T-cell (primary cell): ENCODE measurements at regions not wholly inside any gene's neighbourhood (a gene's known extent, or its start where the extent isn't known, plus 50 kb on each side); places are given as distances from the start of the nearest gene placed in this dataset.

ENCODE experiments used
- ATAC-seq, 4 experiments: fragments of 200-7000 bp in 3 of 4; fragments of 150-1000 bp in 1 of 4; cut with Tn5 transposase; replicated peaks in 1 of 4; 1 replicate in 3 of 4; 2 replicates in 1 of 4; pipeline ENCODE4 v1.10.0; 2021; ENCODE audit warnings: moderate library complexity in 3 of 4, mild to moderate bottlenecking in 2 of 4, moderate number of reproducible peaks in 1 of 4
- CTCF ChIA-PET, 2 donors: fragments of 300-600 bp; sonication (Branson Sonifier 250); formaldehyde crosslinking; loops; one replicate each; lab custom pipeline; 2022; ENCODE audit warnings: antibody characterized with exemption in 2 of 2; lab: Charles Lee
- POLR2A ChIA-PET, 2 donors: fragments of 300-600 bp; sonication (Branson Sonifier 250); formaldehyde crosslinking; loops; one replicate each; lab custom pipeline; 2022; ENCODE audit warnings: antibody characterized with exemption in 2 of 2; lab: Charles Lee
- DNase-seq, 35 experiments: peaks; one replicate each; pipeline versions ENCODE4 v3.0.0 to v3.0.0-alpha.2; 2013 to 2023
- H3K27ac ChIP-seq: one replicate; pipeline ENCODE4 v1.5.1; 2013; ENCODE audit warnings: low read length
- H3K27me3 ChIP-seq, 2 experiments: replicated peaks in 1 of 2; 1 replicate in 1 of 2; 2 replicates in 1 of 2; pipeline versions ENCODE4 v1.6.1 to v1.7.0; 2013; ENCODE audit warnings: low read length in 1 of 2, mixed read lengths in 1 of 2; ENCODE audit not compliant: control insufficient read depth in 2 of 2, insufficient read depth in 2 of 2; ENCODE audit errors: extremely low read depth in 1 of 2
- H3K36me3 ChIP-seq, 2 donors: 1 replicate in 1 of 2; 2 replicates in 1 of 2; pipeline versions ENCODE4 v1.6.1 to v1.7.0; 2013; ENCODE audit warnings: low read length in 1 of 2; ENCODE audit not compliant: control insufficient read depth in 2 of 2, insufficient read depth in 1 of 2; ENCODE audit errors: extremely low read depth in 1 of 2
- H3K4me1 ChIP-seq, 2 experiments: 1 replicate in 1 of 2; 2 replicates in 1 of 2; pipeline versions ENCODE4 v1.6.1 to v1.7.0; 2013; ENCODE audit warnings: low read length in 2 of 2, mixed read lengths in 1 of 2; ENCODE audit not compliant: insufficient read depth in 2 of 2, control insufficient read depth in 1 of 2; ENCODE audit errors: extremely low read depth in 1 of 2
- H3K4me3 ChIP-seq, 2 donors: 1 replicate in 1 of 2; 2 replicates in 1 of 2; pipeline versions ENCODE4 v1.5.1 to v1.7.0; 2013; ENCODE audit warnings: mild to moderate bottlenecking in 2 of 2, low read length in 1 of 2, moderate library complexity in 1 of 2; ENCODE audit not compliant: control insufficient read depth in 1 of 2; ENCODE audit errors: extremely low read depth in 1 of 2
- H3K9me3 ChIP-seq: 2 replicates; pipeline ENCODE4 v1.7.0; 2013
- H3K27ac Mint-ChIP-seq, 2 donors: one replicate each; pipeline ENCODE4 v1.8.0; 2020 to 2021; ENCODE audit warnings: mild to moderate bottlenecking in 2 of 2, mixed read lengths in 2 of 2
- H3K27me3 Mint-ChIP-seq, 2 donors: one replicate each; pipeline ENCODE4 v1.8.0; 2021 to 2022; ENCODE audit warnings: mixed read lengths in 2 of 2
- H3K36me3 Mint-ChIP-seq: one replicate; pipeline ENCODE4 v1.8.0; 2021; ENCODE audit warnings: mixed read lengths
- H3K4me1 Mint-ChIP-seq, 3 donors: one replicate each; pipeline ENCODE4 v1.8.0; 2020 to 2022; ENCODE audit warnings: mixed read lengths in 3 of 3, mild to moderate bottlenecking in 1 of 3
- H3K4me3 Mint-ChIP-seq, 3 donors: one replicate each; pipeline ENCODE4 v1.8.0; 2020 to 2022; ENCODE audit warnings: mild to moderate bottlenecking in 3 of 3, mixed read lengths in 3 of 3, moderate library complexity in 3 of 3
- H3K9me3 Mint-ChIP-seq, 3 donors: one replicate each; pipeline ENCODE4 v1.8.0; 2020 to 2022; ENCODE audit warnings: mixed read lengths in 3 of 3
- WGBS: methylation state at CpG from one replicate; pipeline ENCODE4 v1.1.5; 2013; ENCODE audit warnings: missing lambda C conversion rate; ENCODE audit not compliant: insufficient coverage; 5-methylcytosine and 5-hydroxymethylcytosine counted together

GRCh38 chr16:79972053-79972704 is 371.6 kb upstream of the MAF start:
- Mint-ChIP-seq H3K36me3 (no peaks in the 10 kb centered on the region), H3K9me3 (no peaks in the 10 kb centered on the region), H3K27me3 (peaks cover 2 to 5% of the 10 kb centered on the region in 2 donors), H3K4me3 (no peak overlapping the region), H3K27ac (no peak overlapping the region), H3K4me1 (no peaks in the 10 kb centered on the region)
- H3K4me1 ChIP-seq, result no peaks in the 10 kb centered on the region
- 67% methylated on average over 1 of the region's 4 CpGs for WGBS
- no peak overlapping the region for H3K4me3 ChIP-seq
- H3K27me3 ChIP-seq, result no peaks in the 10 kb centered on the region
- no peaks in the 10 kb centered on the region for H3K36me3 ChIP-seq
- CTCF ChIA-PET, result no interaction called here
- no peak overlapping the region for H3K27ac ChIP-seq
- H3K9me3 ChIP-seq, result no peaks in the 10 kb centered on the region
- ATAC-seq, result no peak
- POLR2A ChIA-PET, result no interaction called here
- DNase-seq, result no peak

- Histone ChIP-seq H3K4me1 (no peaks in the 10 kb centered on the region), H3K36me3 (no peaks in the 10 kb centered on the region), H3K27ac (no peak overlapping the region), H3K4me3 (no peak overlapping the region), H3K9me3 (no peaks in the 10 kb centered on the region), H3K27me3 (no peaks in the 10 kb centered on the region)
- Mint-ChIP-seq H3K4me1 (no peaks in the 10 kb centered on the region), H3K27me3 (peaks cover 5 to 8% of the 10 kb centered on the region in 2 donors), H3K4me3 (no peak overlapping the region), H3K36me3 (no peaks in the 10 kb centered on the region), H3K9me3 (peaks cover 0 to 4% (median 0%) of the 10 kb centered on the region in 3 donors), H3K27ac (no peak overlapping the region)
- no peak for DNase-seq
- ATAC-seq, result no peak
- CTCF ChIA-PET, result no interaction called here
- POLR2A ChIA-PET, result no interaction called here
These were observed 370.7 kb upstream of the MAF start for GRCh38 chr16:79971237-79971572.

DNA sequence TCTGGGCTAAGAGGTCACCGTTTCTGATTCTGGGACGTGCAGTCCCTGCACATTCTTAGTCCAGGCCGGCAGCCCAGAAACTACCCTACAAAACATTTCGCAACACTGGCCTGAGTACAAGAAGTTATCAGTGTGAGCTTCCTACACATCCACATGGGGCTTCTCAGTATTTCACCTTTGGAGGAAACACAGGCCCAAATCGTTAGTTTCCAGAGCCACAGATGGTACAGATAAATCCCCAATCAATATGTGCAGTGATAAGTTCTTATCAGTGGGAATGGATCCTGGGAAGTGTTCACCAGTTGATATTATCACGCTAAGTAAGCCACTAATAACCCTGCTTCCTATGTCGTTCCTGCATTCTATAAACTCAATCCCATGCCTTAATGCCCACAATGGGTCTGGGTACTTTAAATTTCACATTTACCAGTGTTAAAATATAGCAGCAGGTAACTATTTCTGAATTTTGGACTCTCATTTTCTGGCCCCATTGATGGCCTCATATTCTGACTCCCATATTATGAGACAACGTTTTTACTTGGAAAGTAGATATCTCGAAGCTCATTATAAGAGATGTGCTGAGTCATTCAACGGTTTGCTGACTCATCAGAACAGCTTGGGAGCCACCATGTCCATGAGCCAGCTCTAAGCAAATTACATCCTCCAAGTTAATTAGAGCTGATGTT is 370.2 kb upstream of the MAF start:
- Mint-ChIP-seq H3K9me3 (peaks cover 0 to 4% (median 0%) of the 10 kb centered on the region in 3 donors), H3K36me3 (no peaks in the 10 kb centered on the region), H3K27me3 (peaks cover 5 to 9% of the 10 kb centered on the region in 2 donors), H3K27ac (no peak overlapping the region), H3K4me3 (no peak overlapping the region), H3K4me1 (no peaks in the 10 kb centered on the region)
- ATAC-seq (no peak), DNase-seq (no peak)
- Histone ChIP-seq H3K27me3 (no peaks in the 10 kb centered on the region), H3K36me3 (no peaks in the 10 kb centered on the region), H3K27ac (no peak overlapping the region), H3K4me3 (no peak overlapping the region), H3K4me1 (no peaks in the 10 kb centered on the region), H3K9me3 (no peaks in the 10 kb centered on the region)
- ChIA-PET CTCF (no interaction called here), POLR2A (no interaction called here)
- no CpG with 5 or more reads among the region's 10 CpGs for WGBS

DNA sequence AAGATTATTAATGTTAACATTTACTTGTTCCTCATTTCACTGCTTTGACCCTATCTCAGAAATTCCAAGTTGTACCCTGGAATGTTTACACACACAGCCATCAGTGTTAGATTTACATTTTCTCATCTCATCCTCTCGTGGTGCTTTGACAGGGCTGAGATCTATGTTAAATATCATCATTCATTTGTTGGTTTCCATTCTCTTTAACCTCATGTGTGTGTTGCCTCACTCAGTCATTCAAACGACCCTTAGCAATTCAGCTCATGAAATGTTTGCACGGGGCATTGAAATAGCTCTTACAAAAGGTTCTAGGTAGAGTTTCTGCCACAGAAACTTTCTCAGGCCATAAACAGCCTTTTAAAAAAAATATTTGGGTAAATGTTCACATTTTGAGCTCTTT is 369.6 kb upstream of the MAF start:
- ATAC-seq (no peak), DNase-seq (no peak)
- no peaks in the 10 kb centered on the region for H3K4me1 Mint-ChIP-seq
- Histone ChIP-seq H3K27ac (no peak overlapping the region), H3K27me3 (no peaks in the 10 kb centered on the region), H3K4me1 (no peaks in the 10 kb centered on the region), H3K36me3 (no peaks in the 10 kb centered on the region), H3K9me3 (no peaks in the 10 kb centered on the region), H3K4me3 (no peak overlapping the region)
- peaks cover 0 to 4% (median 0%) of the 10 kb centered on the region in 3 donors for H3K9me3 Mint-ChIP-seq
- no peak overlapping the region for H3K4me3 Mint-ChIP-seq
- no CpG with 5 or more reads among the region's 3 CpGs for WGBS
- no peak overlapping the region for H3K27ac Mint-ChIP-seq
- no peaks in the 10 kb centered on the region for H3K36me3 Mint-ChIP-seq
- CTCF ChIA-PET, result no interaction called here
- POLR2A ChIA-PET, result no interaction called here
- H3K27me3 Mint-ChIP-seq, result peaks cover 5 to 9% of the 10 kb centered on the region in 2 donors

- no peak overlapping the region for H3K27ac Mint-ChIP-seq
- POLR2A ChIA-PET, result no interaction called here
- Histone ChIP-seq H3K9me3 (no peaks in the 10 kb centered on the region), H3K27ac (no peak overlapping the region), H3K4me3 (no peak overlapping the region), H3K4me1 (no peaks in the 10 kb centered on the region), H3K27me3 (no peaks in the 10 kb centered on the region), H3K36me3 (no peaks in the 10 kb centered on the region)
- H3K36me3 Mint-ChIP-seq, result no peaks in the 10 kb centered on the region
- ATAC-seq (no peak), DNase-seq (no peak)
- H3K27me3 Mint-ChIP-seq, result peaks cover 5 to 9% of the 10 kb centered on the region in 2 donors
- CTCF ChIA-PET, result no interaction called here
- no peak overlapping the region for H3K4me3 Mint-ChIP-seq
- H3K4me1 Mint-ChIP-seq, result no peaks in the 10 kb centered on the region
- peaks cover 0 to 4% (median 0%) of the 10 kb centered on the region in 3 donors for H3K9me3 Mint-ChIP-seq
- WGBS, result 92% methylated on average over 4 of the region's 5 CpGs
These were observed 368.9 kb upstream of the MAF start for GRCh38 chr16:79969458-79969857.

DNA sequence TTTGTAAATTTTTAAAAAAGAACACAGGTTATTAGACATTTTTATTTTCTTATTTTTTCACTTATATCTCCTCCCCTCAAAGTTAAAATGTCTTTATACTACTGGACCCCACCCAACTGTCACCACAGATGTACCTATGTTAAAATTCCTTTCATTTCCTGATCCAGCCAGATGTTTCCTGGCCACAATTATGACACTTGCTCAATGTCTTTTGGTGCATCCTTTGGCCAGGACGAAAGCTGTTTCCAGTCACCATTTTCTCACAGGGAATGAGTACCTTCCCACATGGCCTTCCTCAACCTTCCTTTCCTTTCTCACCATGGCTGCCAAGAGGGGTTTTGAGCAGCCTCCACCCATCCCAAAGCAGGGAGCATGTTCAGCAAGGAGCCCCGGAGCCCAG is 365.7 kb upstream of the MAF start:
- no peaks in the 10 kb centered on the region for H3K4me1 ChIP-seq
- H3K27ac ChIP-seq, result no peak overlapping the region
- no peaks in the 10 kb centered on the region for H3K27me3 ChIP-seq
- H3K4me3 Mint-ChIP-seq, result no peak overlapping the region
- H3K4me3 ChIP-seq, result no peak overlapping the region
- ChIA-PET POLR2A (no interaction called here), CTCF (no interaction called here)
- no peak for DNase-seq
- no peaks in the 10 kb centered on the region for H3K9me3 ChIP-seq
- no peak overlapping the region for H3K27ac Mint-ChIP-seq
- no peaks in the 10 kb centered on the region for H3K36me3 ChIP-seq
- no peaks in the 10 kb centered on the region for H3K4me1 Mint-ChIP-seq
- ATAC-seq, result no peak
- peaks cover 0 to 8% (median under 1%) of the 10 kb centered on the region in 3 donors for H3K9me3 Mint-ChIP-seq
- H3K27me3 Mint-ChIP-seq, result peaks cover 5 to 13% of the 10 kb centered on the region in 2 donors
- WGBS, result 43% methylated on average over 1 of the region's 2 CpGs
- no peaks in the 10 kb centered on the region for H3K36me3 Mint-ChIP-seq
